ENCODE measurements at regions not wholly inside any gene's neighbourhood (a gene's known extent, or its start where the extent isn't known, plus 50 kb on each side); places are given as distances from the start of the nearest gene placed in this dataset.

DNA sequence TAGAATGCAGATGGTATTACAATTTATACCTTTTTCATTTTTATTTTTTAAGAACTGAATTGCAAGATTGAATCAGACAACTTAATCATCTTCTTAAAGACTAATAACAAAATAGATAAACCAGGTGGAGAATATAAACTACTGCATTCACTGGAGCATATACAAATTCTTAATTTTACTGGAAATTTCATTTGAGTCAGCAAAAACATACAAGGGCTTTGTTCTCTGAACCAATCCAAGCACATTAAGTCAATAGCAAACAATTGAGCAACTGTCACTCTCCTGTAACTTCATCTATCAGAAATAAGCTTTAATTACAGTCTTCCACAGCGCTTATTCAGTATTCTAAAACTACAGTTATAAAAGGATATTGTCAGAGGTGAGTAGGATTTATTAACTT is 167.4 kb upstream of the OBI1 start:
- no peak overlapping the region for H3K9ac ChIP-seq
- H3K27ac ChIP-seq = no peak overlapping the region
- no peaks in the 10 kb centered on the region for H3K9me3 ChIP-seq
- H3K4me1 ChIP-seq = no peaks in the 10 kb centered on the region
- no peaks in the 10 kb centered on the region for H3K27me3 ChIP-seq
- H3K4me3 ChIP-seq = no peak overlapping the region
- no peaks in the 10 kb centered on the region for H3K36me3 ChIP-seq
- TF ChIP-seq Cebpa-rat (IDR thresholded peaks at IDR 0.05) = no peak
- no peak overlapping the region for H3K4me2 ChIP-seq
- H4K20me1 ChIP-seq = no peaks in the 10 kb centered on the region

DNA sequence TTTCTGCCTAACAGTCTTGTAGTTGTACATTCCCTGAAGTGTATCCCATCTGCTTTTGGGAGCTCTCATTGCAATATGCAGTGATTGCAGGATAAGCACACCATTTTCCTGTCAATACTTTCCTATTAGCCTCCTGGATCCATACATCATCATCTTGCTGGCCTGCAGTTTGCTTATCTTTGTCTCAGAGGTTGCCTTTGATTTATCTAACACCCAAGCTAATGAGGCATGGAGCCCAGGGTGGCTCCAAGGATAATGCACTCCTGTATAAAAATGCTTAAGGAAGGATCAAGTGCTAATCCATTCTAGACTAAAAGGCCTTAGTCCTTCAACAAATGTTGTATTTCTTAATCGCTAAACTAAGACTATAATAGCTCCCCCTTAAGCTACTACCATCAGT is 161.6 kb upstream of the OBI1 start:
- no peak overlapping the region for H3K9ac ChIP-seq

DNA sequence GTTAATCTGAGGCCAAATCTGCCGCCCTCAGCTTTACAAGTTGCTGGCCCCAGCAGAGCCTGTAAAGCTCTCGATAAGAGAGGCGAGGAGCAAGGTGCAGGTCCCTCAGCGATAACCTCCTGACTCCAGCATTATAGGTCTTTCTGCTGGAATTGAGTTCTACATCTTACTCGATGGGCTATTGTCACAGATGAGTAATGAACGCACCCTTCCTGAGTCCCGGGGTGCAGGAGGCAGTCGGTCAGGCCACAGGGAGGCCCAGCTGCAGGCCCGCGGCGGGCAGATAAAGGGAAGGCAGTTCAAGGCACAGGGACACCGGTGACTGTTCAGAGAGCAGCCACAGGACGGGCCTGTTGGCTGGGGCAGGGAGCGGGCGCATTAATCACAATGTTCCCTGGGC is 157.6 kb upstream of the OBI1 start:
- Histone ChIP-seq H3K4me1 (no peaks in the 10 kb centered on the region), H3K9me3 (no peaks in the 10 kb centered on the region), H3K4me3 (no peak overlapping the region), H3K27ac (no peak overlapping the region), H3K4me2 (no peak overlapping the region), H3K9ac (no peak overlapping the region), H3K36me3 (no peaks in the 10 kb centered on the region), H4K20me1 (no peaks in the 10 kb centered on the region), H3K27me3 (no peaks in the 10 kb centered on the region)
- TF ChIP-seq Cebpa-rat (IDR thresholded peaks at IDR 0.05) = no peak

More for the DNA sequence above, 161.6 kb upstream of the OBI1 start:
- Histone ChIP-seq H3K4me3 (no peak overlapping the region), H3K4me2 (no peak overlapping the region), H3K27me3 (no peaks in the 10 kb centered on the region), H3K4me1 (no peaks in the 10 kb centered on the region), H3K9me3 (no peaks in the 10 kb centered on the region), H4K20me1 (no peaks in the 10 kb centered on the region), H3K36me3 (no peaks in the 10 kb centered on the region), H3K27ac (no peak overlapping the region)
- TF ChIP-seq Cebpa-rat (IDR thresholded peaks at IDR 0.05) = no peak

DNA sequence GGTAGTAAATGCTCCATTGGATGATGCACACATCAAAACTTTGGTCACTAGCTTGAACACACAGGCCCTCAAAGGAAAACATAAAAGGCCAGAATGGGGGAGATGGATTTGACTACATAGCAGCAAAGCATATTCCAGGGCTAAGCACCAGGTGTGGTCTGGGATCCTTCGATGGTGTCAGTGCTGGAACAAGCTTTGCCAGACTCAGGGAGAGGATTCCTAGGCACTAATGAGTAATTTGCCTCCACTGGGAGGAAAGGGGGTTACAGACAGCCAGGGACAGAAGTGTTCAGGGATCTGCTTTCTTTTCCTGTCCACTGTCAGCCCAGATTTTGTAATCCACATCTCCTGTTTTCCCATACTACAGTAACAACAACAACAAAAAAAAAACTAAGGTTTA is 157.2 kb upstream of the OBI1 start:
- no peak overlapping the region for H3K27ac ChIP-seq
- H4K20me1 ChIP-seq = no peaks in the 10 kb centered on the region
- H3K4me3 ChIP-seq = no peak overlapping the region
- no peak for TF ChIP-seq Cebpa-rat (IDR thresholded peaks at IDR 0.05)
- H3K4me2 ChIP-seq = no peak overlapping the region
- no peaks in the 10 kb centered on the region for H3K9me3 ChIP-seq
- no peaks in the 10 kb centered on the region for H3K27me3 ChIP-seq
- H3K4me1 ChIP-seq = no peaks in the 10 kb centered on the region
- H3K9ac ChIP-seq = no peak overlapping the region
- no peaks in the 10 kb centered on the region for H3K36me3 ChIP-seq

DNA sequence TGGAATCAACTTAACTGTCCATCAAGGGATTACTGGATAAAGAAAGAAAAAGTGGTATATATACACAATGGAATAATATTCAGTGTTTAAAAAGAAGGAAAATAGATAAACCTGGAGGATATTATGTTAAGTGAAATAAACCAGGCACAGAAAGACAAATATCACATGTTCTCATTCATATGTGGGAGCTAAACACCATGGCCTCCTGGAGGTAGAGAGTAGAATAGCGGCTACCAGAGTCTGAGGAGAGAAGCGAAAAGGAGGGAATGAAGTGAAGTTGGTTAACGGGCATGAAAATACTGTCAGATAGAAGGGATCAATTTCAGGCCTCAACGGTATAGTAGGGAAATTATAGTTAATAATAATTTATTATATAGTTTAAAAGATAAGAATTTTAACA is 147.5 kb upstream of the OBI1 start:
- H4K20me1 ChIP-seq = no peaks in the 10 kb centered on the region
- no peak overlapping the region for H3K4me2 ChIP-seq
- no peaks in the 10 kb centered on the region for H3K9me3 ChIP-seq
- H3K36me3 ChIP-seq = no peaks in the 10 kb centered on the region
- no peak for TF ChIP-seq Cebpa-rat (IDR thresholded peaks at IDR 0.05)
- no peak overlapping the region for H3K27ac ChIP-seq
- H3K9ac ChIP-seq = no peak overlapping the region
- H3K4me3 ChIP-seq = no peak overlapping the region
- H3K4me1 ChIP-seq = no peaks in the 10 kb centered on the region
- no peaks in the 10 kb centered on the region for H3K27me3 ChIP-seq

DNA sequence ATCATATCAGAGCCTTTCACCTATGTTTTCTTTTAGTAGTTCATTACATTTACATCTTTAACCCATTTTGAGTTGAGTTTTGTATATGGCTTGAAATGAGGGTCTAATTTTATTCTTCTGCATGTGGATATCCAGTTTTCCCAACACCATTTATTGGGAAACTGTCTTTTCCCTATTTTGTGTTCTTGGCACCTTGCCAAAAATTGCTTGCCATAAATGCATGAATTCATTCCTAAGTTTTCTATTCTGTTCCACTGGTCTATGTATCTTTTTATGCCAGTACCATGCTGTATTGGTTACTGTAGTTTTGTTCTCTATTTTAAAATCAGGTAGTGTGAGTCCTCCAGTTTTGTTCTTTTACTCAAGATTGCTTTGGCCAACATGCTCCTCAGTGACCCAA is 144.0 kb upstream of the OBI1 start:
- H3K36me3 ChIP-seq = no peaks in the 10 kb centered on the region
- H3K4me1 ChIP-seq = no peaks in the 10 kb centered on the region
- H3K27ac ChIP-seq = no peak overlapping the region
- no peak for TF ChIP-seq Cebpa-rat (IDR thresholded peaks at IDR 0.05)
- no peak overlapping the region for H3K4me2 ChIP-seq
- H3K9ac ChIP-seq = no peak overlapping the region
- H3K27me3 ChIP-seq = no peaks in the 10 kb centered on the region
- H3K4me3 ChIP-seq = no peak overlapping the region
- H3K9me3 ChIP-seq = no peaks in the 10 kb centered on the region
- no peaks in the 10 kb centered on the region for H4K20me1 ChIP-seq

DNA sequence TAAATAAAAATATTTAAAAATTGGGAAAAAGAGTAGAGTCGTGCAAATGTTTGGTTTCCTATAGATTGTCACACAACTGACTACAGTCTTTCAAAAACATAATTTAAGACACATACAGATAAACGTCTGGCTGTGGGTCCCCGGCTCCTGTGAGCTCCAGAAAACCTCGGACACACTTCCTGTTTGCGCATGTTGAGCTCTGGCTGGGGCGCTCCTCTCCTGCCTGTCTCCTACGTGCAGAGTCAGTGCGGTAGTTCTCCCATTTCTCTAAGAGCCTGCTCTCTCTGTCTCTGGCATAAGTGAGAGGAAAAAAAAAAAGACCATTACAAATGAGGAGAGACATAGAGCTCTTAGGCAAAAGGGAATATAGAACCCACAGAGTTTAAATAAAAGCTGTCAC is 128.2 kb upstream of the OBI1 start:
- no peak overlapping the region for H3K4me2 ChIP-seq
- no peak overlapping the region for H3K27ac ChIP-seq

DNA sequence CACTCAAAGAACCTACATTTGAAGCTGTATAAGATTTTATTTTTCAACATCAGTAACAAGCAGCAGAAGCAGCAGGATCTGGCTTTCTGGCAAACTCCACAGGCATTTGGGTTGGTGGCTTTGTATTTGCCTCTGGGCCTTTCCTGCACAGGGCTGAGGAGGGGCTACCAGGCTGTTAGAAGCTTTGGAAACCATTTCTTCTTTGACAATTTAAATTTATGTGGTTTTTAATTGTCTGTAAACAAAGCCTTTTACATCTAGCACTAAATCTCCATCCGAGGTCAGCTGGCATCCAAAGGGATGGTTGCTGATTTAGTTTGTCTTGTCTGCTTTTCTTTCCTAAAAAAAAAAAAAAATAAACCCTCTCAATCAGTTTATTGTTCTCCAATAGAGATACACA is 127.5 kb upstream of the OBI1 start:
- Histone ChIP-seq H3K27me3 (no peaks in the 10 kb centered on the region), H3K4me2 (no peak overlapping the region), H3K36me3 (no peaks in the 10 kb centered on the region), H3K9ac (no peak overlapping the region), H3K4me3 (no peak overlapping the region), H3K9me3 (no peaks in the 10 kb centered on the region), H3K4me1 (no peaks in the 10 kb centered on the region), H3K27ac (no peak overlapping the region), H4K20me1 (no peaks in the 10 kb centered on the region)
- TF ChIP-seq Cebpa-rat (IDR thresholded peaks at IDR 0.05) = no peak

More for the DNA sequence above, 128.2 kb upstream of the OBI1 start:
- H3K27me3 ChIP-seq = no peaks in the 10 kb centered on the region
- H3K36me3 ChIP-seq = no peaks in the 10 kb centered on the region
- no peaks in the 10 kb centered on the region for H3K9me3 ChIP-seq
- H3K4me1 ChIP-seq = no peaks in the 10 kb centered on the region
- H4K20me1 ChIP-seq = no peaks in the 10 kb centered on the region
- no peak for TF ChIP-seq Cebpa-rat (IDR thresholded peaks at IDR 0.05)
- H3K9ac ChIP-seq = no peak overlapping the region
- no peak overlapping the region for H3K4me3 ChIP-seq

DNA sequence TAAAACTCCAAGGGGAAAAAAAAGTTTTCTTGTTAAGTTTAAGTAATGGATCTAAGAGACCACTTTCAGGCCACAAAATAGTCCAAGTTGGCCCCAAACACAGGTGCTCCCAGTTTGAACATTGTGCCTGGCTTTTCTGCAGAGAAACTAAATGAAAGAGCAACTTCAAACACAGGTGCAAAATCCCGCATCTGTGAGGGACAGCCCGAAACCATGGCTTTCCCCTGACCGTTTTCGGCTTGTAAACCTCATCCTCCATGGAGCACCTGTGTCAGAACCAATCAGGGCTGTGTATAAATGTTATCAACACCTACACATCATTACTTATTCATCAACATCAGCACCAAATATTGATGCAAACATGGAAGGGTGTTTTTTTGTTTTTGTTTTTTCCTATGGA is 126.8 kb upstream of the OBI1 start:
- Histone ChIP-seq H4K20me1 (no peaks in the 10 kb centered on the region), H3K9me3 (no peaks in the 10 kb centered on the region), H3K27ac (no peak overlapping the region), H3K4me2 (no peak overlapping the region), H3K4me3 (no peak overlapping the region), H3K4me1 (no peaks in the 10 kb centered on the region), H3K36me3 (no peaks in the 10 kb centered on the region), H3K27me3 (no peaks in the 10 kb centered on the region), H3K9ac (no peak overlapping the region)
- TF ChIP-seq Cebpa-rat (IDR thresholded peaks at IDR 0.05) = no peak

DNA sequence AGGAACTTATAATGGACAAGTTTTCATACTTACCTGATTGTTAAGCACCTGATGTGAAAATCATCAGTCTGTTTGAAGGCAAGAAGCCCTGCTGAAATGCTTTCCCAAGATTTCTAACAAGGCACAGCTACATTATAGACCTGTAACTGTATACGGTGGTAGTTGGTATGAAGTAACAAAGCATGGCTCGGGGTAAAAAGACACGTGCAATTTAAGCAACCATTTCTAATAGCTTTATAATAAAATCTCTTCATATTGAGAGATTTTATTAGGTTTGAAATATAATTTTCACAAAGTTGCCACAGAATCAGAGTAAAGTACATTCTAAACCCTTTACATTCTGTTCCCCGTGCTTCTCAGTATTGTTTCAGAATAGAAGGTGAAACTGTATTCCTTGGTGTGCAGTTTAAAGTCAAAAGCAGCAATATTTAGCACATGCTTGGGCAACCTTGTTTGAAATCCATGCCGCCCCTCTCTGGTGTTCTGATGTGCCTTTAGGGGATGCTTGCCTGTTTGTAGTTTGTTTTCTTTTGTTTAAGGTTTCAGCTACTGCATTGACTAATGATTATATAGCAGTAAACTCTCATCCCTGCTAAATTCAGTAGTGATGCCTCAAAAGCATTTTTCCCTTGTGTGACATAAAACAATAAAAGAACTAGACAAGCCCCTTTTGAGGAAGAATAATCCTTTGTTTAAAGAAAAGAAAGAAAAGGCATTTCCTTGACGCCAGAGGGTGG is 125.2 kb upstream of the OBI1 start:
- no peak for TF ChIP-seq Cebpa-rat (IDR thresholded peaks at IDR 0.05)
- Histone ChIP-seq H4K20me1 (no peaks in the 10 kb centered on the region), H3K36me3 (no peaks in the 10 kb centered on the region), H3K4me1 (no peaks in the 10 kb centered on the region), H3K27me3 (no peaks in the 10 kb centered on the region), H3K9me3 (no peaks in the 10 kb centered on the region), H3K4me2 (no peak overlapping the region), H3K9ac (no peak overlapping the region), H3K27ac (no peak overlapping the region), H3K4me3 (no peak overlapping the region)

DNA sequence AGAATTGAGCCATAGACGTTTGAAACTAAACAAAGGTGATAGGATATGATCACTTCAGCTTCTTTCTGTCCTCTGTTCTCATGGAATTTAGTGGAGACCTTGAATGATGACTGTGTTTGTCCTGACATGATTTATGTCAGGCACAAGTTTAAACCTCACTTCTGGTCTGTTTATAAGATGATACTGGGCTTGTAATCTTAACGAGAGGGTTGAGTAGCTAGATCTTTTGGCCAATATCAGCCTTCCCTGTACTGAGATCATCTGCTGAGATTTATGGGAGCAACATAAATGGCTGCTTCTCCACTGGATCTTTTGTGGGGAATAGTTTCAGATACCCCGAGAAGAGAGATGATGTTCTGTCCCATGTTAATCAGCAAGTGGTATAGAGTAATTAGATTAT is 121.8 kb upstream of the OBI1 start:
- no peaks in the 10 kb centered on the region for H3K36me3 ChIP-seq
- no peak overlapping the region for H3K4me3 ChIP-seq
- no peaks in the 10 kb centered on the region for H4K20me1 ChIP-seq
- H3K9me3 ChIP-seq = no peaks in the 10 kb centered on the region
- H3K27ac ChIP-seq = no peak overlapping the region
- no peak overlapping the region for H3K4me2 ChIP-seq
- no peaks in the 10 kb centered on the region for H3K4me1 ChIP-seq
- H3K9ac ChIP-seq = no peak overlapping the region
- TF ChIP-seq Cebpa-rat (IDR thresholded peaks at IDR 0.05) = no peak
- H3K27me3 ChIP-seq = no peaks in the 10 kb centered on the region
